ENCODE measurements at regions not wholly inside any gene's neighbourhood (a gene's known extent, or its start where the extent isn't known, plus 50 kb on each side); places are given as distances from the start of the nearest gene placed in this dataset.

DNA sequence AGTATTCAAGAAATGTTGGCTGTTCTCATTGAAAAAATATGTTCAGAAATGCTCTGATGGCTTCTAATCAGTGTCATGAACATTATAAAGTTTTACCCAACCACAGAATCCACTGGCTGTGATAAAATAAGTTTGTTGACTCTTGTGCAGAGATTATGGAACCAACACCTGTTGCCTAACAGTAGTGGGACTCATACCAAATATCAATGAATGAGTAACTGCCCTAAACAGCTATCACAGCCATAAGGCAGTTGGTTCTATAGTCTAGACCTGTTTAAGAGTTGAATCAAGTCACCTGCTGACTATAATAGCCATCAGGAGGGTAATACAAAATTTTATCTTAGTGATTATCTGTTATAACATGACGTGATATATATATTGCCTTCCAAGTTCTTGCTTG, 168.3 kb downstream of the ATOH1 start:
- no peak for DNase-seq (ENCODE audit: low spot score)
- TF ChIP-seq, protein P1, sequence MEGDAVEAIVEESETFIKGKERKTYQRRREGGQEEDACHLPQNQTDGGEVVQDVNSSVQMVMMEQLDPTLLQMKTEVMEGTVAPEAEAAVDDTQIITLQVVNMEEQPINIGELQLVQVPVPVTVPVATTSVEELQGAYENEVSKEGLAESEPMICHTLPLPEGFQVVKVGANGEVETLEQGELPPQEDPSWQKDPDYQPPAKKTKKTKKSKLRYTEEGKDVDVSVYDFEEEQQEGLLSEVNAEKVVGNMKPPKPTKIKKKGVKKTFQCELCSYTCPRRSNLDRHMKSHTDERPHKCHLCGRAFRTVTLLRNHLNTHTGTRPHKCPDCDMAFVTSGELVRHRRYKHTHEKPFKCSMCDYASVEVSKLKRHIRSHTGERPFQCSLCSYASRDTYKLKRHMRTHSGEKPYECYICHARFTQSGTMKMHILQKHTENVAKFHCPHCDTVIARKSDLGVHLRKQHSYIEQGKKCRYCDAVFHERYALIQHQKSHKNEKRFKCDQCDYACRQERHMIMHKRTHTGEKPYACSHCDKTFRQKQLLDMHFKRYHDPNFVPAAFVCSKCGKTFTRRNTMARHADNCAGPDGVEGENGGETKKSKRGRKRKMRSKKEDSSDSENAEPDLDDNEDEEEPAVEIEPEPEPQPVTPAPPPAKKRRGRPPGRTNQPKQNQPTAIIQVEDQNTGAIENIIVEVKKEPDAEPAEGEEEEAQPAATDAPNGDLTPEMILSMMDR (conservative IDR thresholded peaks at IDR 0.05; ENCODE audit: low read depth) = no peak
- POLR2A ChIA-PET (ENCODE audit: low non-redundant PET) = no interaction called here
- CTCF ChIA-PET = no interaction called here
- no peak overlapping the region for H3K27ac ChIP-seq

DNA sequence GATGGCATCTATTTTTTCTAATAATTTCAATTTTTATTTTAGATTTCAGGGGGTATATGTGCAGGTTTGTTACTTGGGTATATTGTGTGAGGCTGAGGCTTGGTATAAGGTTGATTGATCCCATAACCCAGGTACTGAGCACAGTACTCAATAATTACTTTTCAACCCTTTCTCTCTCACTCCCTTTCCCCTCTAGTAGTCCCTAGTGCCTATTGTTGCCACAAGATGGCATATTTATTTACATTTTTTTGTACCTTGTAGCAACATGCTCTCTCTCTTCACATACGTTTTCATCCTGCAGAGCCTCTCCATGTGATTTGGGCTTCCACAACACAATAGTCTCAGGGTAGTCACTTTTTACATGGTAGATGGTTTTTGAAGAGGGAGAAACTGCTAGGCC, 172.0 kb downstream of the ATOH1 start:
- ChIA-PET POLR2A (ENCODE audit: low non-redundant PET) (no interaction called here), CTCF (interaction anchor here (0.5 kb wide), 1 partner anchor 516 kb away, joined by 3 read pairs; no protein-coding TSS in a partner anchor)
- TF ChIP-seq, protein P1 (conservative IDR thresholded peaks at IDR 0.05; ENCODE audit: low read depth) = no peak
- DNase-seq (ENCODE audit: low spot score) = no peak
- no peak overlapping the region for H3K27ac ChIP-seq

DNA sequence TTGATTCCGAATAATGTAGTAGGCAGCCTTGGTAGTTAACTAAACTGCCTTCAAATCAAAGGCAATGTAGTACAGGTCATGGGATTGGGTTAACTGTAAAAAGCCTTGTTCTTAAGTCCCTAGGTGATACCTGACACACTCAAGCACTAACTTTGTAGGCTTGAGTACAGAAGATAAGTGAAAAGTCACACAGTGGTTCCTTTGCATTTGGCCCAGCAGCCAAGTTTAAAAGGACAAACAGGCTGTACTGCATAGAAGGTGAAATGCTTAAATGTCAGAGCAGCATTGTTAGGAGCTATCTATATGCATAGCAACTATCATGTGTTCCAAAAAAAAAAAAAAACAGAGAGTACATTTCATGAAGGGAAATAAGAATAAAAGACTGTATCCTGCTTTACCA, 178.4 kb downstream of the ATOH1 start:
- CTCF ChIA-PET = interaction anchor here (0.6 to 0.7 kb wide), 2 partner anchors 39 to 218 kb away, joined by 3 to 4 read pairs; no protein-coding TSS in a partner anchor
- no peak overlapping the region for H3K27ac ChIP-seq
- TF ChIP-seq, protein P1 (conservative IDR thresholded peaks at IDR 0.05; ENCODE audit: low read depth) = no peak
- DNase-seq (ENCODE audit: low spot score) = no peak
- POLR2A ChIA-PET (ENCODE audit: low non-redundant PET) = no interaction called here

DNA sequence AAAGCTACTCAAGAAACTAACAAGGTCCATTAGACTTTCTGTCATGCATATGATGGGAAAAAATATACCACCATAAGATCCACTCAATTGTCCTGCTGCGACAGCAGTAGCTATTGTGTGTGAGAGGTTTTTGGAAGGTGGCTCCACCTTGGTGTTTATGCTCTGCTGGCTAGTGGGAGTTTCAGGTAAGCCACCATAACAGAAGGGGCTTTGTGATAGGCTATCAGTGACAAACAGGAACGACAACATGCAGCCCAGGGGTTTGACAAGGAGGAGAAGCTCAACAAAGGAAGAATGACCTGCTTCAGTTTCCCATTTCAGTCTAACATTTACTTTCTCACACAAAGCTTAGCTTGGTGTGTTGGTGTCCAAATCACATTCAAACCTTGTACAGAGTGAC, 182.6 kb downstream of the ATOH1 start:
- ChIA-PET CTCF (no interaction called here), POLR2A (ENCODE audit: low non-redundant PET) (no interaction called here)
- H3K27ac ChIP-seq = no peak overlapping the region
- TF ChIP-seq, protein P1 (conservative IDR thresholded peaks at IDR 0.05; ENCODE audit: low read depth) = no peak
- DNase-seq (ENCODE audit: low spot score) = no peak

DNA sequence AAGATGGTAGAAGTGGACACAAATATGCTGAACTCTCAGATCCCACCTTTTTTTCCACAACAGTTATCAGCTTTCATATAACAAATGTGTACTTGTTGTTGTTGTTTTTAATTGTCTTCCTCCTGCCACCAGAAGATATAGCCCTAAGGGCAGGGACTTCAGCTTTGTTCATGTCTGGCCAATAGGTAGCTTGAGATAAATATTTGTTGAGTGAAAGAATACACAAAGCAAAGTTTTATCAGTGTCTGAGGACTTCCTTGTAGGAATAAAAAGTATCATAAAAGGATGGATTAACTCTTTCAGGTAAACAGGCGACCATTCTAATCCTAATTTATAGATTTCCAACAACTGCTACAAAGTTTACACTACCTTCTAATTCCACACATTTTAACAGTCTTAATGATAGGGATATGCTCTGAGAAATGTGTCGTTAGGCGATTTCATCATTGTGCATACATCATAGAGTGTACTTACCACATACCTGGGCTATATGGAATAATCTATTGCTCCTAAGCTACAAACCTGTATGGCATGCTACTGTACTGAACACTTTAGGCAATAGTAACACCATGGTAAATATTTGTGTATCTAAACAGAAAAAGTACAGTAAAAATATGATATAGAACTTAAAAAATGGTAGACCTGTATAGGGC, 186.1 kb downstream of the ATOH1 start:
- DNase-seq (ENCODE audit: low spot score) = no peak
- ChIA-PET POLR2A (ENCODE audit: low non-redundant PET) (no interaction called here), CTCF (no interaction called here)
- no peak overlapping the region for H3K27ac ChIP-seq
- TF ChIP-seq, protein P1 (conservative IDR thresholded peaks at IDR 0.05; ENCODE audit: low read depth) = no peak

DNA sequence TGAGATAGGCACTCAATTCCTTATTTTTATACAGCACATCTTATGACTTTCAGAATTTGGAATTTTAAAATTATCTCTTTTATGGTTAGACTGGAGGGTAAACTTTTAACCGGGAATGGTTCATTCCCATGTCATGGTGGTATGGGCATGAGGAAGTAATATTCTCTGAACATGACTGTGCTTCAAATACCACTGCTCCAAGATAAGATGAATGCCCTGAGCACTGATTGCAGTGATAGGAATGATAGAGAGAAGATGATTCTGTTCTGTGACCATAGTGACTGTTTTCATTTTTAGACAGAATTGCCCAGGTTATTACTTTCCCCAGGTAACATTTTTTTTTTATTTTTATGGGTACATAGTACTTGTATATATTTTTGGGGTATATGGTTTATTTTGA, 187.4 kb downstream of the ATOH1 start:
- TF ChIP-seq, protein P1 (conservative IDR thresholded peaks at IDR 0.05; ENCODE audit: low read depth) = no peak
- POLR2A ChIA-PET (ENCODE audit: low non-redundant PET) = no interaction called here
- no peak overlapping the region for H3K27ac ChIP-seq
- CTCF ChIA-PET = no interaction called here
- no peak for DNase-seq (ENCODE audit: low spot score)
